ENCODE measurements at regions not wholly inside any gene's neighbourhood (a gene's known extent, or its start where the extent isn't known, plus 50 kb on each side); places are given as distances from the start of the nearest gene placed in this dataset.
"Not testable (repeated sequence)": the region's sequence is repeated elsewhere in the genome, so short reads cannot be mapped to it uniquely, and the experiment has no call there.

- no peak for DNase-seq
These were observed 722.0 kb downstream of the KCNJ2 start for GRCh38 chr17:70891306-70891705.

- no peak for DNase-seq
These were observed 723.2 kb downstream of the KCNJ2 start for GRCh38 chr17:70892527-70892926.

GRCh38 chr17:70896843-70897242 lies 727.5 kb downstream of the KCNJ2 start:
- no peak for DNase-seq

GRCh38 chr17:70897446-70897845 lies 728.1 kb downstream of the KCNJ2 start:
- DNase-seq: no peak

- DNase-seq: no peak
These were observed 732.5 kb downstream of the KCNJ2 start for GRCh38 chr17:70901870-70902269.

DNA sequence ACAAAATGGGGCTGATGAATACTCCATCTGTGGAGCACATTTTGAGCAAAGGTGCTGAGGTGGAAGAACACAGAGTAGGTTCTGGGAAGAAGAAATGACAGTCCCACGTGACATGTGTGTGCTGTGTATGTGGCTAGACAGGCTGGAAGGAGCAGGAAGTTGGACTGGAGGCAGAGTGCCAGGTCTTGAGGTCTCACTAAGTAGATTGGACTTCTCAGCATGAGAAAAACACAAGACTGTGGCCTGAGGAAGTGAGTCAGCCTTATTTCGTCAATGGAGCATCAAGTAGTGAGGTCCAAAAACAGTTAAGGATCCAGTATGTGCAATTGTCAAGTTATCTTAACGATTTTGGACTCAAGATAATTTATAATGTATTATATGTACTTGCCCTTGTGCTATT lies 736.5 kb downstream of the KCNJ2 start:
- DNase-seq: peak; percentile 21

DNA sequence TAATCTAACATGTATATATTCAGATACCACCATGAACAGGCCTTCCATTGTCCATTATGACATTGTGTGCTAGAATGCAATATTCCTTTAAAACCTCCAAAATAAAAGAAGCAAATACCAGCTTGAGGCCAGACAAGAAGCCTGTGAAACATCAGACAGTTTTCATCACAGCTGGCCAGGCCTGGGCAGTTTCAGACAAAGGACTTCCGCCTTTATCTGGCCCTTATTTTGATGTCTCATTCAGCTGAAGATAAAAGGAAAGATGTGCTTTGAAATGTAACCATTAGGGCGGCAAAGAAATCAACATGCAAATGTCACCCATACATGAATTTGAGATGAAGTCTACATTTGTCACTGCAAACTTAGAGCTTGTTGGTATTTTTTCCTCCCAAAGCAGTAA lies 737.5 kb downstream of the KCNJ2 start:
- DNase-seq: no peak

DNA sequence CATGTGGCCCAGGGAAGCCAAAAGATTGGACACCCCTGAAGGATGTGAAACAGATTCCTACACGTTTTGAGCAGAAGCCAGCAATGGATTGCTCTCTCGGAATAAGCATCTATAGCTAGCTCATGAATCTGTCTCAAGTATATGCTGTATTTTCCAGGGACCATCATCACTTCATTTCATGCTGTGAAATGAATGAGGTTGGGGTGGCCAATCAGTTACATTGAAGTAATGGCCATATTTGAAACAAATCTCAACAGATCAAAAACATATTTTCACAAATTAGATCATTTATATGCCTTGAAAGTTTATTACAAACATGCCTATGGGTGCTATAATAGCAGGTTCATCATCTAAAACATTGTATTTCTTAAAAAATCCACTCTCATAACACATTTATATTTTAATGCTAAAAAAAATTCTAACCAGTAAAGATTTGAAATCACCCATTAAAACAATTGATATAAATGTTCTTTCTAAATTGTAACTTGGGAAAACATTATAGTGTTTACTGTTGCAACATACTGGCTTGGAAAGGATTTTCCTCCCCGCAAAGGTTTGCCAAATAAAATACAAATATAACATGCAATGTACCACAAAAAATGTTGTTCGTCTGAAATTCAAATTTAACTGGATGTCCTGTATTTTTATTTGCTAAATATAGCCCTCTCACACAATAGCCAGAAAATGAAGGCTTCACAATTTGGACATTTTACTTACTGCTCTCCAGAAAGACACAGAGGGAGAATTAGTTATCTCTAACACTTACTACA lies 743.6 kb downstream of the KCNJ2 start:
- DNase-seq: no peak

DNA sequence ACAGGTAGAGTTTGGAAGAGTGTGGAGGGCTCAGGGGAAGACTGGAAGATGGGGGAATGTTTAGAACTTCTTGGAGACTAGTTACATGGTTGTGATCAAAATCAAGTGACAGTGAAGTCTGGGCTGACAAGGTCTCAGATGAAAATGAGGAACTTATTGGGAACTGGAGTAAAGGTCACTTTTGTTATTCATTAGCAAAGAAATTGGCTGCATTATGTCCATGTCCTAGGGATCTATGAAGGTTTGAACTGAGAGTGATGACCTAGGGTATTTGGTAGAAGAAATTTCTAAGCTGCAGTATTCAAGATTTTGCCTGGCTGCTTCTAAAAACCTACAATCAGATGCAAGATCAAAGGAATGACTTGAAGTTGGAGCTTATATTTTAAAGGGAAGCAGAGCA lies 747.1 kb downstream of the KCNJ2 start:
- DNase-seq: no peak

- no peak for DNase-seq
These were observed 749.9 kb downstream of the KCNJ2 start for GRCh38 chr17:70919241-70919640.

DNA sequence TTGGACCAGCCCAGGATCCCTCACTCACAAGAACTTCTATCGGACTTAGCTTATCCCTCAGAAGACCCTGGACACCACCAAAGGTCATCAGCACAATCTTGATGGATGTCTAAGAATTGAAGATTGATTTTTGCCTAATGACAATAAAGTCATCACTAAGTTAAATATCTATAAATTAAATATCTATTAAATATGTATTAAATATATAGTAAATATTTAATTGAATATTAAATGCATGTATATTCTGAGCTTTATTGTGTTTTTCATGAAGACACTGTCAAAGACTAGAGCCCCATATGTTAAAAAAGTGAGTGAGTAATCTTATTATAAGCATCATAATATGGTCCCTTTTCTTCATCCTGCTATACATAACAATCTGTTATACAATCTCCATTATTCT lies 751.1 kb downstream of the KCNJ2 start:
- DNase-seq: no peak

DNA sequence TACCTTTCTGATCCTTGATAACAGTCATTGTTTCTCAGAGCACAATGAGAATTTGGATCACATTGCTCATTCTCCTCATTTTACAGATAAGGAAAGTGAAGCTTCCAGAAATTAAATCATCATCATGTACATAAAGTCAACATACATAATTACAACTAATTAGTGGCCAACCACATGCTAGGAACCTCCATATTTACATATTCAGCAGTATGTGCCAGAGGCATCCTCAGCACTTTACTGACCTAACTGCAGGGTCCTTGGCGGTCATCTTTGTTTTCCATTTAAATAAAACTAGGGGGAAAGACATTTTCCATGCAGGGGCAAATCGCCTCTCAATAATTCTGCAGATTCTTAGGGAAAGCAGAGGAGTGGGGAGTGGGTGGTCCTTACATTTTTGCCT lies 752.9 kb downstream of the KCNJ2 start:
- DNase-seq: no peak

DNA sequence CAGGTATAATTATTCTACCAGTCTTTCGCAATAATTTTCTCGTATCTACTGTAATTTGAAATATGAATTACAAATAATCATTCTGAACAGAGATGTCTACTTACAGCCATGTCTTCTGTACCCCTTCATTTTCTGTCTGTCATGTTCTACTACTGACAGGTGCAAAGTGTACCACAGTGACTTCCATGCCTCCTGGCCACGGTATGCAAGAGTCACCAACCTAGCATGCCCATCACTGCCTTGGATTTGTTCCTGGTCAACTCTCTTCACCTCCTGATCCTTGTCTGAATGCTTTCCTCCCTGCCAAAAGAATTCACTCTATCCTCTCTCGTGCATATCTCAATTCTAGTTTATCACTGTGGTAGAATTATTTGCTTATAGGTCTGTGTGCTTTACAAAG lies 755.4 kb downstream of the KCNJ2 start:
- DNase-seq: no peak

GRCh38 chr17:70929226-70929625 lies 759.9 kb downstream of the KCNJ2 start:
- no peak for DNase-seq

DNA sequence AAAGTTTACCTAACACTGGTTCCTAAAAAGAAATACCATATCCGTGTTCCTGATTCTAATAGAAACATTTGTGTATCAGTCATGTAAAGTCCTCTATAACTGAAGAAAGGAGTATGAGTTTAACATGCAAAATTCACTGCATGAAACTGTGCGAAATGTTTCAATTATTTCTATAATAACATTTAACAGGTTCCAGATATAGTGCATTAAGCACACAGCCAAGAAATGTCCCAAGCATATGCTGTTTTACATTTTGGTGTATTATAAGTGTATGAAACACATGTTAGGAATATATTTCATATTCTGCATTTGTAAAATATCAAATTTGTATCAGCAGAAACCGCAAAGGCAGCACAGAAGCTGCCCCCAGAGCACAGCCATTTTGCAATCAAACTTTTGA lies 764.9 kb downstream of the KCNJ2 start:
- no peak for DNase-seq

DNA sequence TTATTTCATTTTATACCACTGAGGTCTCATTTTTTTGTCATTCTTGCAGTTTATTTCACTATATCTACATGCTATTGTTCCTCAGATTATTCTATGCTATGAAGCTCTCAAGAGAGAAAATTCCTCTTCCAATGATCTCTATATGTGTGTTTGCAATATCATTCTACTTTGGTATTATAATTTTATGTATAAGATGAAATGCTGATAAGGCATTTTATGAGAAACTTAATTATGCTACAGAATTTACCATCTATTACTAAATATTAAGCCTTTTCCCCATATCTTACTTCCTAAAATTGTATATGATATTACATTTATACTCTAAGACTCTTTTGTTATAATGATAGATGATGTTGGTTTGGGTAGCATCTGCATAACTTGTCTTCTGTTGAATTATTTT lies 765.5 kb downstream of the KCNJ2 start:
- DNase-seq: no peak

DNA sequence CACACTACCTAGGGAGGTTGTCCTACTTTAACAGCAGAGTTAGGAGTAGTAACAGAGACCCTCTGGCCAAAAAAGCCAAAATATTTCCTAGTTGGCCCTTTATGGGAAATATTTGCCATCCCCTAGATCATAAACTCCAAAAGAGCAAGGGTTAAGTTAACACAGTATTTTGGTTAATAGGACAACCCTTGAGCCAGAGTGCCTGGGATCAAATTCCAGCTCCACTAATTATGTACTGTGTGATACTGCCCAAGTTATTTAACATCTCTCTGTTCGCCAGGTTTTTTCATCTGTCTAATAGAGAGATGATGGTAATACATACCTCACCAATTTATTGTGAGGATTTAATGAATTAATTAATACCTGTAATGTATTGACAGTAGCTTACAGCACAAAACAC lies 767.4 kb downstream of the KCNJ2 start:
- no peak for DNase-seq

DNA sequence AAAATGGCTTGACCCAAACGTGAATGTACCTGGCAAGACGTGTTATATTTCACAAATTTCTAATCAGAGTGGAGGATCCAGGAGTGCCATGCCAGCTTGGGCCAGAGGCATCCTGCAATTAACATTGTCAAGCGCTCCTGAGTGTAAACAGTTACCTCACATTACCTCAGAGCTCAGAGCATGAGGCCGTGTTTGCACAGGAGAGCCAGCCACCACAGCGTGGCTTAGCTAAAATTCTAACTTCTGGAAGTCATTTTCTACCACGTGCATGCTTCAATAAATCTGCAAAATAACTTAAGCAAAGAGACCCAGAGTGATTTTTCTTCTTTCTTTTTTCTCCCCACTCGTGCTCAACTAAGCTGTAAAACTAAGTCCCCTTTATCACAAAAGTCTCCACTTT lies 769.0 kb downstream of the KCNJ2 start:
- no peak for DNase-seq

DNA sequence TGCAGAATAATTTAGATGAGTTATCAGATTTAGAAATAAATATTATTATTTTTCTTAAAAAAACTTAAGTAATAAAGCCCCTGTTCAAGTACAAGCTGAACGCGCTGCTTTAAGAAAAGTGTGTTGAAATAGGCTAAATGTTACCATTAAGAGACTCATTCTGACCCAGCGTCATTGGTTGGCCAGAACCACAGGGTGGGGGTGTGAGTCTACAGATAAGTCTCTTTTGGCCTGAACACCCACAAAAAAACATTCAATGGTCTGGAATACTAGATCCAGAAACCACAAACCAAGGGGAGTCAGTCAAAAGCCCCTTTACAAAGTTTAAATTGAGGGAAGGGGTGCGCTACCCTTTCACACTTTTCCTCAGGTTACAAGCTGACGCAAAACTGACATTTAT lies 776.1 kb downstream of the KCNJ2 start:
- no peak for DNase-seq

DNA sequence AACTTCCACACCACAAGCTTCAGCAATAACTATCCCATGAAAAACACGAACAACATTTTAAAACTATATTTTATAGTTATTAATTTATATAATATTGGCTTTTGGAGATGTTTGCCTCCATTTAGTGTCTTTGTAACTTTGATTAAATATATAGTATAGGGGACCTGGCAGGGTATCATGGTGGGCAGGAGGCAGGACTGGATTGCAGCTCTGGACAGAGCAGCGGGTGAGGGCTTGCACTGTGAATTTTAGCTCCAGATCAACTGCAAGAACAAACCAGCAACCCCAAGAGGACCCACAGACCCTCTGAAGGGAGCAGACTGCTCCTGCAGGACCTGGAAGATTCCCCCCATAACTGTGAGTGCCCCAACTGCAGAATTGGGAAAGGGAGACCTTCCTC lies 777.9 kb downstream of the KCNJ2 start:
- DNase-seq: no peak

- DNase-seq: no peak
These were observed 778.6 kb downstream of the KCNJ2 start for GRCh38 chr17:70947636-70948565.

DNA sequence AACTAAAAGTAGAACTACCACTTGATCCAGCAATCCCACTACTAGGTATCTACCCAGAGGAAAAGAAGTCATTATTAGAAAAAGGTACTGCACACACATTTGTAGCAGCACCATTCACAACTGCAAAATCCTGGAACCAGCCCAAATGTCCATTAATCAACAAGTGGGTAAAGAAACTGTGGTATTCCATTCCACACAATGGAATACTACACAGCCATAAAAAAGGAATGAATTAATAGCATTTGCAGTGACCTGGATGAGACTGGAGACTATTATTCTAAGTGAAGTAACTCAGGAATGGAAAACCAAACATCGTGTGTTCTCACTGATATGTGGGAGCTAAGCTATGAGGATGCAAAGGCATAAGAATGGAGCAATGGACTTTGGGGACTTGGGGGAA lies 783.8 kb downstream of the KCNJ2 start:
- DNase-seq: not testable (repeated sequence)

DNA sequence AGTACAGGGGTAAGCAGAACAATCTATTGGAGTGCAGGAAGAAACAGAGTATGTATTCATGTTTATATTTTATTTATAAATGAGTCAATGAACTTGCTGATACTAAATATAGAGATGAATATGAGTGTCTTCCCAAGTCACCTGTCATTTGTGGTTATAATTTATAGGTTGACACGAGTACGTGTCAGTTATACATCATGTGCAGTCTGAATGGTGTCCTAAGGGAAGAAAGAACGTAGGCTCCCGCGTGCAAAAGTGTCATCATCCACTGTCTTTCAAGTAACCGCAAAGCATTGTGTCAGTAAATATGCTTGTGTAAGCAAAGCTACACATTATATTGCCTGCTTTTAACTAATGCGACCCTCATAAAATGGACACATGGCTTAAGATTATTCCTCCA lies 786.1 kb downstream of the KCNJ2 start:
- DNase-seq: no peak

GRCh38 chr17:70956726-70957125 lies 787.4 kb downstream of the KCNJ2 start:
- no peak for DNase-seq
